ENCODE measurements at regions not wholly inside any gene's neighbourhood (a gene's known extent, or its start where the extent isn't known, plus 50 kb on each side); places are given as distances from the start of the nearest gene placed in this dataset.
"Not testable (repeated sequence)": the region's sequence is repeated elsewhere in the genome, so short reads cannot be mapped to it uniquely, and the experiment has no call there.

DNA sequence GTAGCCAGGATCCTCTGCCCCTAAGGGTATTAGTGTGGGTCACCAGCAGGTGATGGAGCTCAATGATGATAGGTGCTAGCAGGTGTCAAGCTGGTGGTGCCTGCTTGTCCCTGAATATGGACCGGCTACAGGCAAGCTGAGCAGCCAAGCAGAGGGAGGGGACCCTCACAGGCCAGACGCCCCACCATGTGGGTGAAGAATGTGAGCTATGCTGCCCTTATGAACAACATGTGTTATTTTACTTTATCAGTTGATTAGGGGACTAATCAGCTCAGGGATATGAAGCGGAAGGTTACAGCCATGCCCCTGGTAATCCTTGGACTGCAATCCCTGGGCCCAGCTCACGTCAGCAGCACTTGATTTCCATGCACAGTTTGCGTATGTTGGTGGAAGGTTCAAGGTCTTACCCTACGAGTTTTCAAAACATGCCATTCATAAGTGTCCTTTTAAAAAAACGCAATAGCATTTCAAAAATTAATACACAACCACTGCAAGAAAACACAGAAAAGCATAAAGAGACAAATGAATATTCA is 106.0 kb downstream of the CDC7 start:
- DNase-seq: no peak

DNA sequence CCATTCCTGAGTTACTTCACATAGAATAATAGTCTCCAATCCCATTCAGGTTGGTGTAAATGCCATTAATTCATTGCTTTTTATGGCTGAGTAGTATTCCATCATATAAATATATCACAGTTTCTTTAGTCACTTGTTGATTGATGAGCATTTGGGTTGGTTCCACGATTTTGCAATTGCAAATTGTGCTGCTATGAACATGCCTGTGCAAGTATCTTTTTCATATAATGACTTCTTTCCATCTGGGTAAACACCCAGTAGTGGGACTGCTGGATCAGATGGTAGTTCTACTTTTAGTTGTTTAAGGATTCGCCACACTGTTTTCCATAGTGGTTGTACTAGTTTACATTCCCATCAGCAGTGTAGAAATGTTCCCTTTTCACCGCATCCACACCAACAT is 107.0 kb downstream of the CDC7 start:
- DNase-seq: not testable (repeated sequence)

- peak; percentile 91 for DNase-seq
These were observed 108.2 kb downstream of the CDC7 start for GRCh38 chr1:91608876-91609275.

DNA sequence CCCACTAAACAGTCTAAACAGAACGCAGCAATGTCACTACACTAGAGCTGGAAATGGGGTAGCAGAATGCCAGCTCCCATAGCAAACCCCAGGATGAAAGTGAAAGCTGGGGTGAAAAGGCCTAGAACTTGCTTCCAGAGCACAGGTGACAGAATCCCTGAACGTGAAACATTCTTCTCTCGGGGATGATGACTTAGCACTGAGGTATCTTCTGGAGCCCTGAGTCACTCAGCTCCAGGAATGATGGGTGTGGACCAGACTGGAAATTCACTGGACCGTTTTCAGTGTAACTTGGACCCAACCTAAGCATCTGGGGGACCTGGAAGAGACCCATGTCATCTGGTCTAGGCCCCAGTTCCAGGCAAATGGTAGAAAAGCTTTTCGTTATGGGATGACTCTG is 108.9 kb downstream of the CDC7 start:
- DNase-seq: peak; percentile 88

DNA sequence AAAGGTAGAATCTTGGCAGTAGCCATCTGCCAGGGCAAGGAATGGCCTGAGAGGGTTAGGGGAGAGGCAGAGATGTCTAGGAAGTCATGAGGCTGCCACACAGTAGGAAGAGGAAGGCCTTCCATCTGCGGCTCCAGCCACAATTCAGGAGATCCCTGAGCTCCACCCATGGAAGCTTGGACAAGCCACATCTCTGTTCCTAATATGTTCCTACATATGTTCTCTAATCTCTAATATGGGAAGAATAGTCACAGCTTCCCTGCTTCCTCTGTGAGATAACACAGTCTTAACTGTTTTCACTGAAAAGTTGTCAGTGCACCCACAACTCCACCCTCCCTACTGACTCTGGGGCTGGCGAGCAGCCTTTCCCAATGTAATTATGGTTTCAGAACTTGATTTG is 109.5 kb downstream of the CDC7 start:
- no peak for DNase-seq

GRCh38 chr1:91610789-91611188 is 110.1 kb downstream of the CDC7 start:
- DNase-seq: no peak

DNA sequence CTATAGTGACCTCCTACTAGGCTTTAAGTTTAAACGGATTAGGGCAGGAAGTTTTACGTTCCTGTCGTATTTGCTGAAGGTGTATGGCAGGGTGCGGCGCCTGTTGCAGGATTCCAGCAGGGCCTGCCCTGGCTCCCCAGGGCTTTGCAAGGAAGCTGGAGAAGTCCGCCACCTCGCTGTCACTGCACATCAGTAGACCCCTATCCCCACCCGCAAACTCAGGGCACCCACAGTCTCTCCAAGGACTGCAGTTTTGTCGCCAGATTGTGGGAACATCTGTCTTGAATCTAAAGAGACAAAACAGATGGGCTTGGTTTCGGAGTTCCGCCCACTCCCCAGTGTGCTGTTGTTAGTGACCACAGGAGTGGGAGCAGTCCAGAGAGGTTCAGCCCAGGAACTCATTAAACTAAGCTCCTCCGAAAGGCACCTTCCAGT is 110.8 kb downstream of the CDC7 start:
- peak; percentile 73 for DNase-seq

- DNase-seq: peak; percentile 66
These were observed 112.9 kb downstream of the CDC7 start for GRCh38 chr1:91613595-91613994.

DNA sequence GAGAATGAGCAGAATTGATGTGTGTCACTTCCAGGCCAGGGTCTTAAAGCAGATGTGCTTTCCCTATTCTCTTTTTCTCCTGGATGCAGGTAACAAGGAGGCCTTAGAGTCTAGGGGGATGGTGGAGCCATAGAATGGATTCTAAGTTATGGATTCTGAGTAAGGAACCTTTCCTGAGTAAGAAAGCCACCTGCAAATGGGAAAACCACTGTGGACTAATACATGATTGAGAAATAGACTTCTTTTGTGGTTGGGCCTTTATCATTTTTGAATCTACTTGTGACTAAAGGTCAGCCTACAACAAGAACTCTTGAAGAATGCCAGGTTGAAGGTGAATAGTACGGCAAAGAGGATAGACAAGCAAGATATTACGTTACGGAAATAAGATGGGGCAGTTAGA is 116.1 kb downstream of the CDC7 start:
- no peak for DNase-seq

DNA sequence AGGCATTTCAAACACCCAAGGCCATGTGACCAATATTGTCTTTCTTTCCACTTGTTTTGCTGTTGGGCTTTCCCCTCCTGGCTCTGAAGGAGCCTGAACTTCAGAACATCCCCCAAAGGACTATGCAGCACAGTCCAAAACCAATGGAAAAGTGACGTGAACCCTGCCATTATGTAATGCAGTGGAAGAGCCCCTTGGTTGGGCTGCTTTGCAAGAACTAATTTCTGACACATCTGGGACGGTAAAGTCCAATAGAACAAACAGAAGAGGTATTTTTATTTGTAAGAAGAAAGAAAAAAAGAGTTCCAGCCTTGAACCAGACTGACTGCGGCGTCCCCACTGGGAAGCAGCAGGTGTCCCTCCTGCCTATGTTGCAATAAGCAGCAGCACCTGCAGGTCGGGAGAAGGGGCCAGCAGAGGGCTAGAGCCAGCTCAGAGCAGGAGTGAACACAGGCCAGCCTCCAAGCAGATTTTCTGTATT is 116.7 kb downstream of the CDC7 start:
- no peak for DNase-seq

GRCh38 chr1:91619881-91620280 is 119.2 kb downstream of the CDC7 start:
- no peak for DNase-seq

DNA sequence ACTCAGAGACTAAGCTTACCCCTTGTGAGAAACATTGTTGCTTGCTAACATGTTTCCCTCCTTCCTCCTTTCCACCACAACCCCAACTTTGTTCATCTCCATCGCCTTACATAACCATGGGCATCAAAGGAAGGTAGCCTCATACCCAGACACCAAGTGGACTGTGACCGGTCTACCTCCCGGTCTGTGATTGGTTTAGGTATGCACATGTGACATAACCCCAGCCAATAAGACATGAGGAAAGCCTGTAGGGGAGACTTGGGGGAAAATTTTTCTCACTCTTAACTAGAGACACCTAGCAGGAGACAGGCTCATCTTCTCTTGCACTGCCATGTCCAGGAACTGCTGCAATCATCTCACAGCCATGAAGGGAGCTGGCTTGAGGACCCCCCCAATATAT is 120.7 kb downstream of the CDC7 start:
- DNase-seq: no peak

DNA sequence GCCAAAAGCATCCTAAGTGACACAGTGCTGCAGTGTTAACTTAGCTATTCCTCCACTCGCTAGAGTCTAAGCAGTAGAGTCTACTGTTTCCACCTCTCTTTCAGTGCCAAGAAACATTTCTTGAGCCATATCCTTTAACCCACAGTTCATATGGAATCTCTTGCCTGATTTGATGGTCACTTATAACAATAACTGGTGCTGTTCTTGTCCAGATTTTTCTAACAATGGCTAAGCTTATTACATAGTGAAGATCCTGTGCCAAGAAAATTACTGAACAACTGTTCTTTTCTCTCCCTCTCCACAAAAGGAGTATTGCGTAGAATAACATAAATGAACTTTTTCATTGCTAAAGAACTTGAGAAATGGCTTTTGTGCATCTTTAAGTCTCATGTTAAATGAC is 121.3 kb downstream of the CDC7 start:
- DNase-seq: no peak

- DNase-seq: no peak
These were observed 122.0 kb downstream of the CDC7 start for GRCh38 chr1:91622616-91623015.

- no peak for DNase-seq
These were observed 122.4 kb downstream of the CDC7 start for GRCh38 chr1:91623020-91623419.

DNA sequence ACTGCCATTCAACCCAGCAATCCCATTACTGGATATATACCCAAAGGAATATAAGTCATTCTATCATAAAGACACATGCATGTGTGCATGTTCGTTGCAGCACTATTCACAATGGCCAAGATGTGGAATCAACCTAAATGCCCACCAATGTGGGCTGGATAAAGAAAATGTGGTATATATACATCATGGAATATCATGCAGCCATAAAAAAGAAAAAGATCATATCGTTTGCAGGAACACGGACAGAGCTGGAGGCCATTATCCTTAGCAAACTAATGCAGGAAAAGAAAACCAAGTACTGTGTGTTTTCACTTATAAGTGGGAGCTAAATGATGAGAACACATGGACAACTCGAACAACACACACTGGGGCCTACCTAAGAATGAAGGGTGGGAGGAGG is 123.7 kb downstream of the CDC7 start:
- no peak for DNase-seq

Measured in fibroblast of skin of back (primary cell).